GM12878 (cell line): ENCODE measurements at regions not wholly inside any gene's neighbourhood (a gene's known extent, or its start where the extent isn't known, plus 50 kb on each side); places are given as distances from the start of the nearest gene placed in this dataset.
A peak's percentile ranks its signal among the peaks of the same experiment; 100 is the strongest.

Source experiments
- BRCA1 ChIP-seq: IDR thresholded peaks from 2 replicates; pipeline ENCODE4 v1.6.1; 2011; ENCODE audit warnings: low read depth, low read length, improper control_type of control experiment
- CEBPB ChIP-seq, 2 experiments: fragments of 150-350 bp in 1 of 2; IDR thresholded peaks; 2 replicates each; pipeline ENCODE4 v1.6.1; 2012 to 2014; ENCODE audit warnings: low read depth in 2 of 2, low read length in 2 of 2, borderline replicate concordance in 1 of 2, inconsistent platforms in 1 of 2
- EP300 ChIP-seq, 2 experiments: fragments of 150-350 bp in 1 of 2; IDR thresholded peaks; 2 replicates each; pipeline ENCODE4 v1.6.1; 2011 to 2012; ENCODE audit warnings: low read depth in 2 of 2, low read length in 2 of 2, borderline replicate concordance in 1 of 2, improper control_type of control experiment in 1 of 2, inconsistent platforms in 1 of 2; ENCODE audit not compliant: control insufficient read depth in 1 of 2
- EZH2 ChIP-seq: IDR thresholded peaks from 2 replicates; pipeline ENCODE4 v1.6.1; 2012; ENCODE audit warnings: low read depth, mild to moderate bottlenecking, control low read depth, inconsistent platforms, low read length, borderline replicate concordance; ENCODE audit not compliant: control insufficient read depth
- GABPA ChIP-seq: IDR thresholded peaks from 2 replicates; pipeline ENCODE4 v1.6.1; 2014; ENCODE audit warnings: antibody characterized with exemption, low read depth, mild to moderate bottlenecking, inconsistent platforms
- JUND ChIP-seq: IDR thresholded peaks from 2 replicates; pipeline ENCODE4 v1.6.1; 2012; ENCODE audit warnings: low read depth, mild to moderate bottlenecking, low read length, improper control_type of control experiment, moderate library complexity
- MTA3 ChIP-seq: IDR thresholded peaks from 2 replicates; pipeline ENCODE4 v1.6.1; 2012; ENCODE audit warnings: low read length, inconsistent platforms, borderline replicate concordance
- POLR2A ChIP-seq: IDR thresholded peaks from 2 replicates; pipeline ENCODE4 v1.6.1; 2011; ENCODE audit warnings: low read depth, mild to moderate bottlenecking, low read length
- RBBP5 ChIP-seq: fragments of 200-600 bp; sonication (generic); conservative IDR thresholded peaks from 2 replicates; pipeline ENCODE4 v1.6.1; 2016
- SMC3 ChIP-seq: IDR thresholded peaks from 2 replicates; pipeline ENCODE4 v1.6.1; 2011; ENCODE audit warnings: low read length, improper control_type of control experiment, borderline replicate concordance
- SUPT20H ChIP-seq: IDR thresholded peaks from 2 replicates; pipeline ENCODE4 v1.6.1; 2011; ENCODE audit warnings: low read depth, mild to moderate bottlenecking, low read length, moderate library complexity, borderline replicate concordance; ENCODE audit not compliant: control insufficient read depth
- TARDBP ChIP-seq: IDR thresholded peaks from 2 replicates; pipeline ENCODE4 v1.6.1; 2016; ENCODE audit warnings: borderline replicate concordance
- TF ChIP-seq, protein P1 (sequence below), 3 experiments: IDR thresholded peaks in 2 of 3; conservative IDR thresholded peaks in 1 of 3; 2 replicates each; pipeline ENCODE4 v1.5.1; 2011; ENCODE audit warnings: low read depth in 3 of 3, low read length in 3 of 3, mild to moderate bottlenecking in 3 of 3, control low read depth in 2 of 3, moderate library complexity in 2 of 3, inconsistent platforms in 1 of 3, mixed read lengths in 1 of 3; ENCODE audit not compliant: control insufficient read depth in 2 of 3, insufficient read depth in 1 of 3; ENCODE audit errors: extremely low read depth in 1 of 3
- TF ChIP-seq, protein P2 (sequence below): IDR thresholded peaks from 2 replicates; pipeline ENCODE4 v1.6.1; 2011; ENCODE audit warnings: low read depth, low read length, improper control_type of control experiment, borderline replicate concordance

DNA sequence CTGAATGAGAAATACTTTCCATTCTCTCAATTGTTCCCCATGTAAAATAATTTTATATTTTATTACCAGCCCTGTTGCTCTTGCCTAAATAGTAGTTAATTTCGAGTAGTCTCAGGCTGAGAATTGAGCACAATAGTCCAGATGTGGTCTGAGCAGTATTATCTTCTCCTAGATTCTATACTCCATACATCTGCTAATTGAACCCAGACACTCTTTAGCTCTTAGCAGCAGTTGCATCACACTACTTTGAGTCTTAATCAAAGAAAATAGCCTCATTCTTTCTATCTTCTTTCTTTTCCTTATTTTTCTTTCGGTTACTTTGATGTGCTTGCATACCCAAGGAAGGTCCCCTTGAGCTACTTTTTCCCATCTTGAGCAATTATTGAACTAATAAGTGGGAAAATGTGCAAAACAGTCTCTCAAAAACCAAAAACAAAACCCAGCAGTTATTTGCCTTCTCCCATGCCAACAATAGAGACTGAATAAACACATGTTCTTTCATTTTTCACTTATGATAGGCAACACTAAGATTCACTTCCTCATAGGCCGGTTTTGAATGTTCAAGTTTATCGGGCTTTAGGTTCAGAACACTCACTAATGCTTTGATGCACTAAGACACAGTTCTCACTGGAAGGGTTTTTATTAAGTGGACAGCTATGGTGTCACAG lies 204.5 kb downstream of the POU4F1 start:
- no peak for TF ChIP-seq CEBPB (IDR thresholded peaks at IDR 0.05; ENCODE audit: borderline replicate concordance in 1 of 2, low read depth in 2 of 2, low read length in 2 of 2)
- TF ChIP-seq EZH2 = no peak
- no peak for TF ChIP-seq SUPT20H
- no peak for TF ChIP-seq EP300 (IDR thresholded peaks at IDR 0.05; ENCODE audit: borderline replicate concordance in 1 of 2, control insufficient read depth in 1 of 2, low read depth in 2 of 2, low read length in 2 of 2)
- TF ChIP-seq, protein P1, sequence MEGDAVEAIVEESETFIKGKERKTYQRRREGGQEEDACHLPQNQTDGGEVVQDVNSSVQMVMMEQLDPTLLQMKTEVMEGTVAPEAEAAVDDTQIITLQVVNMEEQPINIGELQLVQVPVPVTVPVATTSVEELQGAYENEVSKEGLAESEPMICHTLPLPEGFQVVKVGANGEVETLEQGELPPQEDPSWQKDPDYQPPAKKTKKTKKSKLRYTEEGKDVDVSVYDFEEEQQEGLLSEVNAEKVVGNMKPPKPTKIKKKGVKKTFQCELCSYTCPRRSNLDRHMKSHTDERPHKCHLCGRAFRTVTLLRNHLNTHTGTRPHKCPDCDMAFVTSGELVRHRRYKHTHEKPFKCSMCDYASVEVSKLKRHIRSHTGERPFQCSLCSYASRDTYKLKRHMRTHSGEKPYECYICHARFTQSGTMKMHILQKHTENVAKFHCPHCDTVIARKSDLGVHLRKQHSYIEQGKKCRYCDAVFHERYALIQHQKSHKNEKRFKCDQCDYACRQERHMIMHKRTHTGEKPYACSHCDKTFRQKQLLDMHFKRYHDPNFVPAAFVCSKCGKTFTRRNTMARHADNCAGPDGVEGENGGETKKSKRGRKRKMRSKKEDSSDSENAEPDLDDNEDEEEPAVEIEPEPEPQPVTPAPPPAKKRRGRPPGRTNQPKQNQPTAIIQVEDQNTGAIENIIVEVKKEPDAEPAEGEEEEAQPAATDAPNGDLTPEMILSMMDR (IDR thresholded peaks at IDR 0.05 in 2 of 3, conservative IDR thresholded peaks at IDR 0.05 in 1 of 3; ENCODE audit: control insufficient read depth in 2 of 3, extremely low read depth in 1 of 3, insufficient read depth in 1 of 3, low read depth in 3 of 3, low read length in 3 of 3) = no peak
- TF ChIP-seq RBBP5 = no peak
- no peak for TF ChIP-seq JUND
- no peak for TF ChIP-seq GABPA
- TF ChIP-seq SMC3 = 0 out of 2 replicates have a peak, but pooled peaks have one; percentile 4
- TF ChIP-seq POLR2A = no peak
- no peak for TF ChIP-seq TARDBP
- TF ChIP-seq, protein P2, sequence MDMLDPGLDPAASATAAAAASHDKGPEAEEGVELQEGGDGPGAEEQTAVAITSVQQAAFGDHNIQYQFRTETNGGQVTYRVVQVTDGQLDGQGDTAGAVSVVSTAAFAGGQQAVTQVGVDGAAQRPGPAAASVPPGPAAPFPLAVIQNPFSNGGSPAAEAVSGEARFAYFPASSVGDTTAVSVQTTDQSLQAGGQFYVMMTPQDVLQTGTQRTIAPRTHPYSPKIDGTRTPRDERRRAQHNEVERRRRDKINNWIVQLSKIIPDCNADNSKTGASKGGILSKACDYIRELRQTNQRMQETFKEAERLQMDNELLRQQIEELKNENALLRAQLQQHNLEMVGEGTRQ = no peak
- no peak for TF ChIP-seq MTA3
- no peak for TF ChIP-seq BRCA1
